Parathyroid adenoma (tissue), 2 donors: ENCODE measurements at regions not wholly inside any gene's neighbourhood (a gene's known extent, or its start where the extent isn't known, plus 50 kb on each side); places are given as distances from the start of the nearest gene placed in this dataset.

Source experiments
- H2AFZ ChIP-seq: fragments of 300-600 bp; sonication (generic); one replicate; pipeline ENCODE4 v1.7.0; 2017; ENCODE audit warnings: antibody characterized with exemption, mild to moderate bottlenecking
- H3K27ac ChIP-seq: fragments of 300-600 bp; sonication (generic); one replicate; pipeline ENCODE4 v1.7.0; 2017
- H3K27me3 ChIP-seq: fragments of 300-600 bp; sonication (generic); one replicate; pipeline ENCODE4 v1.7.0; 2017; ENCODE audit warnings: low read length; ENCODE audit not compliant: control insufficient read depth, insufficient read depth
- H3K36me3 ChIP-seq: fragments of 300-600 bp; sonication (generic); one replicate; pipeline ENCODE4 v1.7.0; 2017; ENCODE audit warnings: low read length; ENCODE audit not compliant: control insufficient read depth, insufficient read depth
- H3K4me1 ChIP-seq: fragments of 300-600 bp; sonication (generic); one replicate; pipeline ENCODE4 v1.7.0; 2017; ENCODE audit warnings: control low read depth
- H3K4me2 ChIP-seq: fragments of 300-600 bp; sonication (generic); one replicate; pipeline ENCODE4 v1.7.0; 2017; ENCODE audit warnings: low read length
- H3K4me3 ChIP-seq: fragments of 300-600 bp; sonication (generic); one replicate; pipeline ENCODE4 v1.7.0; 2017; ENCODE audit warnings: low read depth, low read length
- H3K79me2 ChIP-seq: fragments of 300-600 bp; sonication (generic); one replicate; pipeline ENCODE4 v1.7.0; 2017; ENCODE audit warnings: control low read depth
- H3K9ac ChIP-seq: fragments of 300-600 bp; sonication (generic); one replicate; pipeline ENCODE4 v1.7.0; 2017; ENCODE audit warnings: mild to moderate bottlenecking
- H3K9me3 ChIP-seq: fragments of 300-600 bp; sonication (generic); one replicate; pipeline ENCODE4 v1.7.0; 2017; ENCODE audit warnings: low read length; ENCODE audit not compliant: control insufficient read depth
- CTCF ChIP-seq: fragments of 300-600 bp; sonication (generic); IDR thresholded peaks from one replicate; pipeline ENCODE4 v1.7.0; 2017; ENCODE audit warnings: antibody characterized with exemption, mild to moderate bottlenecking
- donor health status: primary hyperparathyroidism.

- Histone ChIP-seq H3K4me2 (no peak overlapping the region), H3K9ac (no peak overlapping the region), H3K9me3 (no peaks in the 10 kb centered on the region), H3K36me3 (no peaks in the 10 kb centered on the region), H2AFZ (no peak overlapping the region), H3K79me2 (no peaks in the 10 kb centered on the region), H3K27ac (no peak overlapping the region), H3K4me3 (no peak overlapping the region), H3K27me3 (no peaks in the 10 kb centered on the region), H3K4me1 (no peaks in the 10 kb centered on the region)
- TF ChIP-seq CTCF: no peak
These were observed 306.4 kb downstream of the ZSWIM6 start for GRCh38 chr5:61638476-61638875.

- no peaks in the 10 kb centered on the region for H3K4me1 ChIP-seq
- TF ChIP-seq CTCF: no peak
- no peaks in the 10 kb centered on the region for H3K79me2 ChIP-seq
- no peak overlapping the region for H3K4me3 ChIP-seq
- no peak overlapping the region for H3K9ac ChIP-seq
- no peak overlapping the region for H3K4me2 ChIP-seq
- H3K9me3 ChIP-seq: no peaks in the 10 kb centered on the region
- no peaks in the 10 kb centered on the region for H3K36me3 ChIP-seq
- no peak overlapping the region for H2AFZ ChIP-seq
- H3K27ac ChIP-seq: no peak overlapping the region
- H3K27me3 ChIP-seq: no peaks in the 10 kb centered on the region
These were observed 308.3 kb downstream of the ZSWIM6 start for GRCh38 chr5:61640179-61641021.

DNA sequence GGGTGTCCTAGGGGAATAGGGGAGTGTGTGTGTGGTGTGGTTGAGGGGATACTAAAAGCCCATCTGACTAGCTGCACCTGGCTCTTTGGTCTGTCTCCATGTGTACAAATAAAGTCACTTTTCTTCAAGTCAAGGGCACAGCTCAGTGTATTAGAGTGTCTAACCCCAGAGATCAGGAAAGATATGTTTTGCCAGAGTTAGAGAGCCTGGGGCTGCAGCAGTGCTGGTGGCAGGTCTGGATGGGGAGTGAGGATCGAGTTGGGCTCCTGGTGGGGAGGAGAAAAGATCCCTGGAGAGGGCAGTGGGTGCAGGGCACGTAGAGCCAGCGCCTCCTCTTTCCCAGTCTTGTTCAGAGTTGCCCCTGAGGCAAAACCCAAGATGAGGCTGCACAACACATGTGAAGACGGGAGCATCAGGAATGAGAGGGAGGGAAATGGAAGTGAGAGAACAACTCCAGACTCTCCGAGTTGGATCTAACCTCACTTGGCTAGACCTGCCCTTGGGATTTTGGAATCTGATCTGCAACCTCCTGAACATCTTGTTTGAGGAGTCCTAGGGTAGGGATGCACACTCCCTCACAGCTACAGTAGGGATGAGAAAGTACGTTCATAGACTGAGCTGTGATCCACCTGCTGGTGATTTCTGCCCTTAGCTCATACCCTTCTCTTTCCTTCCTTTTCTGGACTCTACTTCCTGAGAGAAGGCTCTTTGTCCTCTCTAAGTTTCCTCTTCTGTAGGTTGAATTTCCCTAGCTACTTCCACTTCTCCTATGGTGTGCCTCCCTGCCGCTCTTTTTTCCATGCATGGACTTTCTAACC, 309.9 kb downstream of the ZSWIM6 start:
- H3K4me1 ChIP-seq: no peaks in the 10 kb centered on the region
- no peaks in the 10 kb centered on the region for H3K79me2 ChIP-seq
- no peak overlapping the region for H3K9ac ChIP-seq
- peak; percentile 24 for TF ChIP-seq CTCF
- H3K4me2 ChIP-seq: no peak overlapping the region
- no peaks in the 10 kb centered on the region for H3K9me3 ChIP-seq
- no peak overlapping the region for H2AFZ ChIP-seq
- no peaks in the 10 kb centered on the region for H3K36me3 ChIP-seq
- no peak overlapping the region for H3K4me3 ChIP-seq
- H3K27me3 ChIP-seq: no peaks in the 10 kb centered on the region
- no peak overlapping the region for H3K27ac ChIP-seq

DNA sequence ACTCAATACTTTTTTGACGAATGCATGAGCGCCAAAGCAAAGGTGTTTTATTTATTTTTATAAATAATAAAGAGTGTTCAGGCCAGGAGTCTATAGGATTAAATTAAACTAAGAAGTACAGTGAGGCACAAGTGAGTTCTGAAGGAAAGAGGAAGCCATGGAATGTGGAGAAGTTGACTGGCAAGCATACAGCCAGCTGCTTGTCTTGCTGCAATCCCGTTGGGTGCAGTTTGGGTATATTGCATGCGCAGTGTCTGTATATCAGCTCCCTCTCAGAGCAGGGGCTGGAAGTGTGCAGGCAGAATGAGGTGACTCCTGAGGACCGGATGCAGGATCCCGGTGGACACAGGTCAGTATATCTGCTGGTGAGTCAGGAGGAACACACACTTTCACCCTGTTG, 315.6 kb downstream of the ZSWIM6 start:
- TF ChIP-seq CTCF: no peak
- Histone ChIP-seq H2AFZ (no peak overlapping the region), H3K9me3 (no peaks in the 10 kb centered on the region), H3K79me2 (no peaks in the 10 kb centered on the region), H3K4me3 (no peak overlapping the region), H3K4me2 (no peak overlapping the region), H3K36me3 (no peaks in the 10 kb centered on the region), H3K4me1 (no peaks in the 10 kb centered on the region), H3K27me3 (no peaks in the 10 kb centered on the region), H3K9ac (no peak overlapping the region), H3K27ac (no peak overlapping the region)
